Mucosa of stomach (tissue), 1 donor: ENCODE measurements at regions not wholly inside any gene's neighbourhood (a gene's known extent, or its start where the extent isn't known, plus 50 kb on each side); places are given as distances from the start of the nearest gene placed in this dataset.

Experiments
- H3K27me3 ChIP-seq: one replicate; pipeline ENCODE4 v1.7.0; 2013; ENCODE audit warnings: mild to moderate bottlenecking, low read length; ENCODE audit not compliant: control insufficient read depth, insufficient read depth
- H3K36me3 ChIP-seq: one replicate; pipeline ENCODE4 v1.7.0; 2013; ENCODE audit warnings: low read length; ENCODE audit not compliant: control insufficient read depth, insufficient read depth
- H3K4me1 ChIP-seq: one replicate; pipeline ENCODE4 v1.7.0; 2013; ENCODE audit warnings: mild to moderate bottlenecking, low read length; ENCODE audit not compliant: control insufficient read depth, insufficient read depth
- H3K4me3 ChIP-seq: one replicate; pipeline ENCODE4 v1.7.0; 2013; ENCODE audit warnings: low read length
- H3K9ac ChIP-seq: one replicate; pipeline ENCODE4 v1.7.0; 2013; ENCODE audit warnings: mild to moderate bottlenecking, low read length, moderate library complexity
- H3K9me3 ChIP-seq: one replicate; pipeline ENCODE4 v1.7.0; 2013; ENCODE audit warnings: mild to moderate bottlenecking, low read length, moderate library complexity; ENCODE audit not compliant: control insufficient read depth
- donor health status: Pancreatic carcinoma.

DNA sequence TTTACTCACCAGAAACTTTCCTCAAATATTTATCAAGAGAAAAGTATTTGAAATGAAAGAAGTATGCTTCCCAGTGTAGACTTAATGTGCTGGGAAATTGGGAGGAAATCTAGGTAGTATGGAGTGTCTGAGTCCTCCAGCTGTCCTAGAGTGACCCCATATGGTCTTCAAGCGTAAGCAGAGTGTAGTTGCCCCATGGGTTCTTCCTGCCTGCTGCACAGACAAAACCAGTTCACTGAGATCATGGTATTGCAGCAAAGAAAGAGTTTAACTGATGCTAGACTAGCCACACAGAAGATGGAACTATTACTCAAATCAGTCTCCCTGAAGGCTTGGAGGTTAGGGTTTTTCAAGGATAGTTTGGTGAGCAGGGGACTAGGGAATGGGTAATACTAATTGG is 114.9 kb upstream of the PRLR start:
- Histone ChIP-seq H3K9me3 (no peaks in the 10 kb centered on the region), H3K4me1 (no peaks in the 10 kb centered on the region), H3K36me3 (no peaks in the 10 kb centered on the region)

DNA sequence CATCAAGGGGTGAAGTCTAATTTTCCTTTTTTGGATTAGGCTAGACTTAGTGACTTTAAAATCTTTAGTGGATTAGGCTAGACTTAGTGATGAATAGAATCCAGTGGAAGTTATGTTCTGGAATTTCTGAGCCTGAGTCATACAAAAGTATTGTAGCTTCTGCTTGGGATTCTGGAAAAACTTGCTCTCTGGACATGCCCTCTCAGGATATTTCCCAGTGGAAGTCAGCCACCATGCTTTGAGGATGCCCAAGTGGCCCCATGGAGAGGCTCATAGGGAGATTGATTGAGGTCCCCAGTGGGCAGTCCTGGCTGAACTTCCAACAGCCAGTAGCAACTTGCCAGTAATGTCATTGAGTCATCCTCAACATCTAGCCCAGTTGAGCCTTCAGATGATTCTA is 112.4 kb upstream of the PRLR start:
- Histone ChIP-seq H3K36me3 (no peaks in the 10 kb centered on the region), H3K4me3 (no peak overlapping the region), H3K9me3 (no peaks in the 10 kb centered on the region), H3K9ac (no peak overlapping the region), H3K4me1 (no peaks in the 10 kb centered on the region), H3K27me3 (no peaks in the 10 kb centered on the region)

More for the DNA sequence above, 114.9 kb upstream of the PRLR start:
- no peak overlapping the region for H3K4me3 ChIP-seq
- H3K27me3 ChIP-seq: no peaks in the 10 kb centered on the region
- no peak overlapping the region for H3K9ac ChIP-seq

DNA sequence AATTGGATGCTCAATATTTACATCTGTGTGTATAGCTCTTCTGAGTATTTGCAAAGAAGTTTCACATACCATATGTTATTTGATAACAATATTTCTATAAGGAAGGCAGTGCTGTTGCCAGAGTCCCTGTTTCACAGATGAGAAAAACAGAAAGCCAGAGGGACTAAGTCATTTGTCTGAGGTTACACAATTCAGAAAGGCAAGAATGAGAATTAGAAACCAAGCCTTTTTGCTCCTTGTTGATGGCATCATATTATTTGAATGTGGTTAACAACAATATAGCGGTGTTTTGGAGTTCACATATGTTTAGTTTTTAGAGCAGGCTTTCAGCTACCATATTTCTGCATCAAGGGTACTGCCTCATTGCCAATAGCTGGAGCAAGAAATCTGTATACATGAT is 110.9 kb upstream of the PRLR start:
- H3K9me3 ChIP-seq: no peaks in the 10 kb centered on the region
- H3K36me3 ChIP-seq: no peaks in the 10 kb centered on the region
- no peak overlapping the region for H3K9ac ChIP-seq
- H3K4me3 ChIP-seq: no peak overlapping the region
- no peaks in the 10 kb centered on the region for H3K4me1 ChIP-seq
- no peaks in the 10 kb centered on the region for H3K27me3 ChIP-seq

DNA sequence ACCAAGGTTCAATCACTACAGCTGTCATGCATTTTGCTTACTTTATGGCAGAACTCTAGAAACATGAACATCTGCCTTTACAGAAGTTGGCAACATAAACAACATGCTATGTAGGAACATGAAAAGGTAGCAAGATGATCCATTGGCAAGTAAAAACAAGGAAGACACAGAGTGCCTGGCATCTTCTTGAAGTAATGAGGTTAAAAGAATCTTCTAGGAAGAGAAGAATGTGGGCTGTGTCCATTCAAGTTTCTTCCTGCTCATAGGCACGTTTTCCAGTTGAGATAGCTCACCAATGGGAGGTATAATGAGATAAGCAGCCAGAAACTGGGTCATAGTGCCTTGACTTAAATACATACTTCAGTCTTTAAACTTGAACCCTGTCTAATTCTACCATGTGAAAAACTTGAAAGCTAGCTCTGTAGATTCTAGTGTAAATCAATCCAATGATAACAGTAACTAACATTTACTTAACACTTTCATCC is 109.4 kb upstream of the PRLR start:
- H3K4me3 ChIP-seq: no peak overlapping the region
- no peaks in the 10 kb centered on the region for H3K9me3 ChIP-seq
- H3K36me3 ChIP-seq: no peaks in the 10 kb centered on the region
- no peak overlapping the region for H3K9ac ChIP-seq
- H3K27me3 ChIP-seq: no peaks in the 10 kb centered on the region
- no peaks in the 10 kb centered on the region for H3K4me1 ChIP-seq

DNA sequence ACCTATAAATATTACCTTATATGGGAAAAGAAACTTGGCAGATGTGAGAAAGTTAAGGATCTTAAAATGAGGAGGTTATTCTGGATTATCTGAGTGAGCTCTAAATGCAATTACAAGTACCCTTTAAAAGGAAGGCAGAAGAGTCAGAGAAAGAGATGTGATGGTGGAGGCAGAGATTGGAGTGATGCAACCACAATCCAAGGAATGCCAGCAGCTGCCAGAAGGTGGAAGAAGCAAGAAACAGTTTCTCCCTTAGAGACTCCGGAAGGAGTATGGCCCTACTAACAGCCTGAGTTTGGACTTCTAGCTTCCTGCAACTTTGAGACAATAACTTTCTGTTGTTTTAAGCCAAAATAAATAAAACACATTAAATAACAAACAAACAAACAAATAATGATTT is 108.7 kb upstream of the PRLR start:
- no peak overlapping the region for H3K4me3 ChIP-seq
- H3K9ac ChIP-seq: no peak overlapping the region
- no peaks in the 10 kb centered on the region for H3K27me3 ChIP-seq
- no peaks in the 10 kb centered on the region for H3K9me3 ChIP-seq
- no peaks in the 10 kb centered on the region for H3K4me1 ChIP-seq
- no peaks in the 10 kb centered on the region for H3K36me3 ChIP-seq

DNA sequence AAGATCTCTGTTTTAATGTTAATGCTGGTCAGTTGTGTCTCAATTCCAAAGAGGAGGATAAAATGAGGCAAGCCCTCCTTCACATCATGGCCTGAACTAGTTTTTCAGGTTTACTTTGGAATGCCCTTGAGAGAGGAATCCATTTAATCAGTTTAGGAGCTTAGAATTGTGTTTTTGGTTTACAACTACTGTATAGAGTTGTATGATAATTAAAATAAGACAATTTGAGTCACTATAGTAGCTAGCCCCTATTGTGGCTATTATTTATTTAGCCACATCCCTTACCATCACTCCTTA is 107.8 kb upstream of the PRLR start:
- Histone ChIP-seq H3K27me3 (no peaks in the 10 kb centered on the region), H3K4me3 (no peak overlapping the region), H3K9ac (no peak overlapping the region), H3K4me1 (no peaks in the 10 kb centered on the region), H3K36me3 (no peaks in the 10 kb centered on the region), H3K9me3 (no peaks in the 10 kb centered on the region)

DNA sequence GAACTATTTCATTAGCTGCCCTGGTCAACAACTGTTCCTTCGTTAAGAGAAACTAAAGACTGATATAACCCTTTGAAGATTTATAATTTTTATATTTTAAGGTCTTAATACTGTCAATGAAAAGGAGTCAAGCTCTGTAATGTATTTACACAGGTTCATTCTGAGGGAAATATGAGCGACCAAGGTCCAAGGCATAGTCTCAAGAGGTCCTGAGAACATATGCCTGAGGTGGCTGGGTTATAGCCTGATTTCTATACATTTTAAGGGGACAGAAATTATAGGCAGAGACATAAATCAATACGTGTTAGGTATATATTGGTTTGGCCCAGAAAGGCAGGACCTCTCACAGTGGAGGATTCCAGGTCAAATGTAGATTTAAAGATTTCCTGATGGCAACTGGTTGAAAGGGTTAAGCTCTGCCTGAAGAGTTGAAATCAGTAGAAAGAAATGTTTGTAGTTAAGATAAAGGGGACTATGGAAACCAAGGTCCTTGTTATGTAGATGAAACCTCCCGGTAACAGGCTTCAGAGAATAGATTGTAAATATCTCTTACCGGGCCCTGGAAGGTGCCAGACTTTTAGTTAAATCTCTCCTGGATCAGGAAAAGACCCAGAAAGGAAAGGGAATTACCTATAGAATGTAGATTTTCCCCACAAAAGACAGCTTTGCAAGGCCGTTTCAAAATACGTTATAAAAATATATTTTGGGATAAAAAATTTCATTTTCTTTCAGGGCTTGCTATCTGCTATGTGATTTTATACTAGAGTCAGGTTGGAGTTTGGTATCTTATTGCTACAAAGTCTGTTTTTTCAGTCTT is 107.3 kb upstream of the PRLR start:
- H3K4me3 ChIP-seq: no peak overlapping the region
- no peaks in the 10 kb centered on the region for H3K27me3 ChIP-seq
- no peaks in the 10 kb centered on the region for H3K4me1 ChIP-seq
- no peaks in the 10 kb centered on the region for H3K36me3 ChIP-seq
- H3K9me3 ChIP-seq: no peaks in the 10 kb centered on the region
- no peak overlapping the region for H3K9ac ChIP-seq

DNA sequence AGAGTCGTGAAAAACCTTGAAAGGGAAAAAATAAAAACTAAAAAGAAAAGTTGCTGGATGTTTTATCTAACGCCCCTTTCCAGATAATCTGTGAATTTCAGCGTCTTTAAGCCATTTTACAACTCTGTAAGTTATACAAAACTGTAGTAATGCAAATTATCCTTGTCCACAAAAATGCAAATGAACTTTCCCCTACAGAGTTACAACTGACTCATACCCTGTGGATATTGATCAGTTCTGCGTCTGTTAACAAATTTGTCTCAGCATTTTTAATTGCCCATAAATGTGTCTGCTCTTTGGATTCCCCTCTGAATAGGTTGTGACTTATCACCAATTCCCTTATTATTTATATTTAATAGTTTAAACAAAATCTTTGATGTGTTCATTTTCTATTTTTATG is 105.9 kb upstream of the PRLR start:
- Histone ChIP-seq H3K27me3 (no peaks in the 10 kb centered on the region), H3K4me1 (no peaks in the 10 kb centered on the region), H3K9ac (no peak overlapping the region), H3K36me3 (no peaks in the 10 kb centered on the region), H3K9me3 (no peaks in the 10 kb centered on the region), H3K4me3 (no peak overlapping the region)

DNA sequence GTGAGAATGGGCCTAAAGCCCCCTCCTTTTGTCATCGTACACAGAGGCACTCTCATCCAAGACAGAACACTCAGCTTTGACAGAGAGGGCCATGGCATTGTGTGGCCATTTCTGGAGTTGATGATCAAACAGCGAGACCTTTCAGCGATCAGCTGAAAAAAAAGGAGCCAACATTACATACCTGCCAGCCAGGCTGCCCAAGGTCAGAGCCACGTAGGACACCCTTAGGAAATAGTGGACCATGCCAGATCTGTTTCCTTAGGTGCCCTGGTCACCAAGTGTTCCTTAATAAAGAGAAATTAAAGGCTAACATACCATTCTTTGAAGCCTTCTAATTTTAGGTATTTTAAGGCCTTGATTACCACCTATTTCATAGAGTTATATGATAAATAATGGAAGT is 105.5 kb upstream of the PRLR start:
- Histone ChIP-seq H3K27me3 (no peaks in the 10 kb centered on the region), H3K9me3 (no peaks in the 10 kb centered on the region), H3K36me3 (no peaks in the 10 kb centered on the region), H3K4me1 (no peaks in the 10 kb centered on the region), H3K9ac (no peak overlapping the region), H3K4me3 (no peak overlapping the region)

DNA sequence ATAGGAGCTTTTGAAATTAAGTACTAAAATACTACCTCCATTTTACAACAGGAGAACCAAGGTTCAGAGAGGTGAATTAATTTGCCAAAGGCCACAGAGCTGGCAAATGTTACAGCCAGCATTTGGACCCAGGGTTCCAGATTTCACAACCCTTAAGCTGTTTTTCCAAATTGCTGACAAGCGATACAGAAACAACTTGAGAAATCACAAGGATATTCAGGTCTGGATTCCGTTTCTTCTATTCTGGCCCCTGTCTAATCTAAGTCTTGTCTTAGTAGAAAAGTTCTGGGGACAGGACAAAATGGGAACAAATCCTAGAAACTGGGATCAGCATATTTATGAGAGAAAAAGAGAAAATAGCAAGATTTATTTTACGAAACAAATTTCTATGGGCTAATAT is 103.1 kb upstream of the PRLR start:
- H3K9ac ChIP-seq: no peak overlapping the region
- H3K36me3 ChIP-seq: no peaks in the 10 kb centered on the region
- H3K4me3 ChIP-seq: no peak overlapping the region
- no peaks in the 10 kb centered on the region for H3K9me3 ChIP-seq
- H3K4me1 ChIP-seq: no peaks in the 10 kb centered on the region
- no peaks in the 10 kb centered on the region for H3K27me3 ChIP-seq

DNA sequence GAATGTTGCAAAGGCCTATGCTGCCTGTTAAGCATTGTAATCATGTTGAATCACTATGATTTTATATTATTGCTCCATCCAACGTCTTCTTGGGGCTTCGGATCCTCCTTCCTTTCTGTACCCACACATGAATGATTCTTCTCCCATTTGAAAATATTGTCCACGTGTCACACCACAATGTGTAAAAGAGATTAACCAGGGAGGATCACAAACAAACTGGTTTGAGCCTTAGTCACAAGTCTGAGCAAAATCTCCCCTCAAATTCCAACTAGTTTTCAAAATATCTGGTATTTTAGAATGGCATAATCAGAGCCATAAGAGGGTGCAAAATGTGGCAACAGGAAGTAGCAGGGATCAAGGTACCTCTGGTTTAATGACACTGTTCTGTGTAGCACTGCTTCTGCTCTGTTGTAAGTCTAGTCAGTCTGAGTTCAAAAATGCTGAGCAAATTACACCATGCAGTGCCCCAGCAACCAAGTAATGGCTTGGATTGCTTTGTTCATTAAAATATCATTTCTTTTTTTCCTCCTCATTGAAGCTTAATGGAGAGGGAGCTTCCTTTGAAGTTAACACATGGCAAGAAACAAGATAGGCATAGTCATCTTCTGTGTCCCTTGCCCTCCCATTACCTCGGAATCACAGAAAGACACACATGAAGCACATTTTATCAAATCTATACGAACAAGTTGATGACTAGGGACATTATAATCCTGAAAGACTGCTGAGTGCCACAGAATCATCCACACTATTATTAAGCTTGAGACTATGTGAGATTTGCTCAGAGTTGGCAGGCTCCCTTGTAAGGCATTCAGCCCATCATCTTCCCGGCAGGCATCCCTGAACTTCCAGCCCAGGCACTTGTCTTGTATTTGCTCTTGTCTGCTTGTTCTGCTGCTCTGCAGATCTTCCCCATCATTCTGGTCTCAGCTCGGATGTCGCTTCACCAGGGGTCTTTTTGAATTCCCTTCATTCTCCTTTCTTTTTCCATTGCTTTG is 102.0 kb upstream of the PRLR start:
- Histone ChIP-seq H3K36me3 (no peaks in the 10 kb centered on the region), H3K9ac (no peak overlapping the region), H3K27me3 (no peaks in the 10 kb centered on the region), H3K4me1 (no peaks in the 10 kb centered on the region), H3K4me3 (no peak overlapping the region), H3K9me3 (no peaks in the 10 kb centered on the region)

DNA sequence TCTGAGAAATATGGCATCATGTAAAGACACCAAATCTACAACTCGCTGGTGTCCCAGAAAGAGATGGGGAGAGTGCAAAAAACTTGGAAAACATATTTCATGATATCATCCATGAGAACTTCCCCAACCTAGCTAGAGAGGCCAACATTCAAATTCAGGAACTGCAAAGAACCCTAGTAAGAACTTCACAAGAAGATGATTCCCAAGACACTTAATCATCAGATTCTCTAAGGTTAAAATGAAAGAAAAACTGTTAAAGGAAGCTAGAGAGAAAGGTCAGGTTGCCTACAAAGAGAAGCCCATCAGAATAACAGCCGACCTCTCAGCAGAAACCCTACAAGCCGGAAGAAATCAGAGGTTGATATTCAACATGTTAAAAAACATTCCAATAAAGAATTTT is 95.5 kb upstream of the PRLR start:
- H3K9me3 ChIP-seq: no peaks in the 10 kb centered on the region
- no peaks in the 10 kb centered on the region for H3K27me3 ChIP-seq
- H3K9ac ChIP-seq: no peak overlapping the region
- H3K36me3 ChIP-seq: no peaks in the 10 kb centered on the region
- H3K4me3 ChIP-seq: no peak overlapping the region
- no peaks in the 10 kb centered on the region for H3K4me1 ChIP-seq
